ENCODE measurements at regions not wholly inside any gene's neighbourhood (a gene's known extent, or its start where the extent isn't known, plus 50 kb on each side); places are given as distances from the start of the nearest gene placed in this dataset.

DNA sequence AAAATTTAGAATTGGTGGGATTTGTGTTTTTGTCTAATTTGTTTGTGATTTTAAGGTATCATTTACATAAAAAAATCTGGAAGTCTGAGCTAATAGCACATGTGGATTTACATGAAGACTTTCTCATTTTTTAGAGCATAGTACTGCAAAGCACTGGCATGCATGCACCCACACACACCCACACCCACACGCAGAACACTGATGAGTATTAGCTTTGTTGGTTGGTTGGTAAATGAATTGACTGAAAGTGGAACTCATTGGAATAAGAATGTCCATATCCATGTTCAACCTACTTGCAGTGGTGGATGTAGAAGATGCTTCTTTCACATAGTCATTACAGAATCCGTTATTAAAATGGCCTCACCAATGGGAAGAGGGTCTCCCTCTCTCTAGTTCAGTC lies 475.8 kb downstream of the PLCL1 start:
- Histone ChIP-seq H2AFZ (ENCODE audit: low read length) (no peak overlapping the region), H3F3A (ENCODE audit: insufficient read depth, low read length) (no peaks in the 10 kb centered on the region), H3K4me2 (ENCODE audit: low read depth, low read length) (no peak overlapping the region), H3K36me3 (replicated peaks; ENCODE audit: insufficient read depth, low read length) (no peaks in the 10 kb centered on the region), H3K4me3 (ENCODE audit: low read length) (no peak overlapping the region), H3K9ac (ENCODE audit: low read length) (no peak overlapping the region), H3K9me2 (replicated peaks; ENCODE audit: insufficient read depth, low read length) (no peaks in the 10 kb centered on the region), H4K20me1 (ENCODE audit: insufficient read depth, low read length) (no peaks in the 10 kb centered on the region), H3K27ac (ENCODE audit: low read length) (no peak overlapping the region), H3K27me3 (replicated peaks; ENCODE audit: insufficient read depth, low read length) (no peaks in the 10 kb centered on the region), H3K79me2 (ENCODE audit: low read length) (no peaks in the 10 kb centered on the region), H3K9me3 (replicated peaks; ENCODE audit: insufficient read depth, low read length) (no peaks in the 10 kb centered on the region), H3K4me1 (ENCODE audit: low read length) (no peaks in the 10 kb centered on the region)
- no peak for DNase-seq
- no peak for TF ChIP-seq EZH2 (optimal IDR thresholded peaks at IDR 0.05; ENCODE audit: low read depth, low read length)
- TF ChIP-seq, protein P1, sequence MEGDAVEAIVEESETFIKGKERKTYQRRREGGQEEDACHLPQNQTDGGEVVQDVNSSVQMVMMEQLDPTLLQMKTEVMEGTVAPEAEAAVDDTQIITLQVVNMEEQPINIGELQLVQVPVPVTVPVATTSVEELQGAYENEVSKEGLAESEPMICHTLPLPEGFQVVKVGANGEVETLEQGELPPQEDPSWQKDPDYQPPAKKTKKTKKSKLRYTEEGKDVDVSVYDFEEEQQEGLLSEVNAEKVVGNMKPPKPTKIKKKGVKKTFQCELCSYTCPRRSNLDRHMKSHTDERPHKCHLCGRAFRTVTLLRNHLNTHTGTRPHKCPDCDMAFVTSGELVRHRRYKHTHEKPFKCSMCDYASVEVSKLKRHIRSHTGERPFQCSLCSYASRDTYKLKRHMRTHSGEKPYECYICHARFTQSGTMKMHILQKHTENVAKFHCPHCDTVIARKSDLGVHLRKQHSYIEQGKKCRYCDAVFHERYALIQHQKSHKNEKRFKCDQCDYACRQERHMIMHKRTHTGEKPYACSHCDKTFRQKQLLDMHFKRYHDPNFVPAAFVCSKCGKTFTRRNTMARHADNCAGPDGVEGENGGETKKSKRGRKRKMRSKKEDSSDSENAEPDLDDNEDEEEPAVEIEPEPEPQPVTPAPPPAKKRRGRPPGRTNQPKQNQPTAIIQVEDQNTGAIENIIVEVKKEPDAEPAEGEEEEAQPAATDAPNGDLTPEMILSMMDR (IDR thresholded peaks at IDR 0.05; ENCODE audit: low read length) = no peak
- no peak for TF ChIP-seq EZH2phosphoT487 (IDR thresholded peaks at IDR 0.05; ENCODE audit: low read length)

DNA sequence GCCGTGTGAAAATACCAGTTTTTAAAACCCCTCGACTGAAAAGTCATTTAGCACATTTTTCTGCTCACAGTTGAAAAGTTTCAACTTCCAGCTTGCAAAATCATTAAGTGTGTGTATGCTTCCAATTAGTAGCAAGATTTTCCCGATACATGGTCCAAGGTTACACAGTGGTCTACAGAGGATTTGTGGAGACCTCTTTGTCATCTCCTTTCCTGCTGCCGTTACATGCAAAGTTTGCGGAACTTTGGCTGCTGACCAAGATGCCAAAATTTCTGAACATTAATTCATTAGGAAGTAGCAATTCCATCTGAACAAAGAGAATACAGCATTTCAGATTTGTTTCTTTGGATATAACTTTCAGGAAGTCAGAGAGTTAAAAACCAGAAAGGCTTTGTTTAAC lies 474.6 kb downstream of the PLCL1 start:
- H3K9me2 ChIP-seq (replicated peaks; ENCODE audit: insufficient read depth, low read length) = no peaks in the 10 kb centered on the region
- H3K27ac ChIP-seq (ENCODE audit: low read length) = no peak overlapping the region
- no peaks in the 10 kb centered on the region for H3K27me3 ChIP-seq (replicated peaks; ENCODE audit: insufficient read depth, low read length)
- no peaks in the 10 kb centered on the region for H3K36me3 ChIP-seq (replicated peaks; ENCODE audit: insufficient read depth, low read length)
- no peaks in the 10 kb centered on the region for H4K20me1 ChIP-seq (ENCODE audit: insufficient read depth, low read length)
- H3K9me3 ChIP-seq (replicated peaks; ENCODE audit: insufficient read depth, low read length) = no peaks in the 10 kb centered on the region
- no peaks in the 10 kb centered on the region for H3F3A ChIP-seq (ENCODE audit: insufficient read depth, low read length)
- H3K4me1 ChIP-seq (ENCODE audit: low read length) = no peaks in the 10 kb centered on the region
- no peaks in the 10 kb centered on the region for H3K79me2 ChIP-seq (ENCODE audit: low read length)
- TF ChIP-seq, protein P1 (IDR thresholded peaks at IDR 0.05; ENCODE audit: low read length) = no peak
- no peak for TF ChIP-seq EZH2phosphoT487 (IDR thresholded peaks at IDR 0.05; ENCODE audit: low read length)
- TF ChIP-seq EZH2 (optimal IDR thresholded peaks at IDR 0.05; ENCODE audit: low read depth, low read length) = no peak
- no peak overlapping the region for H3K9ac ChIP-seq (ENCODE audit: low read length)
- no peak overlapping the region for H3K4me2 ChIP-seq (ENCODE audit: low read depth, low read length)
- H2AFZ ChIP-seq (ENCODE audit: low read length) = no peak overlapping the region
- DNase-seq = no peak
- H3K4me3 ChIP-seq (ENCODE audit: low read length) = no peak overlapping the region

GRCh38 chr2:198277181-198277580 lies 472.8 kb downstream of the PLCL1 start:
- H3K9ac ChIP-seq (ENCODE audit: low read length) = no peak overlapping the region
- H3K27me3 ChIP-seq (replicated peaks; ENCODE audit: insufficient read depth, low read length) = no peaks in the 10 kb centered on the region
- H3K4me1 ChIP-seq (ENCODE audit: low read length) = no peaks in the 10 kb centered on the region
- TF ChIP-seq EZH2phosphoT487 (IDR thresholded peaks at IDR 0.05; ENCODE audit: low read length) (no peak), EZH2 (optimal IDR thresholded peaks at IDR 0.05; ENCODE audit: low read depth, low read length) (no peak)
- TF ChIP-seq, protein P1 (IDR thresholded peaks at IDR 0.05; ENCODE audit: low read length) = no peak
- DNase-seq = no peak
- no peaks in the 10 kb centered on the region for H3F3A ChIP-seq (ENCODE audit: insufficient read depth, low read length)
- no peak overlapping the region for H3K27ac ChIP-seq (ENCODE audit: low read length)
- no peaks in the 10 kb centered on the region for H3K9me3 ChIP-seq (replicated peaks; ENCODE audit: insufficient read depth, low read length)
- H4K20me1 ChIP-seq (ENCODE audit: insufficient read depth, low read length) = no peaks in the 10 kb centered on the region
- H3K79me2 ChIP-seq (ENCODE audit: low read length) = no peaks in the 10 kb centered on the region
- no peaks in the 10 kb centered on the region for H3K9me2 ChIP-seq (replicated peaks; ENCODE audit: insufficient read depth, low read length)
- H3K36me3 ChIP-seq (replicated peaks; ENCODE audit: insufficient read depth, low read length) = no peaks in the 10 kb centered on the region
- H3K4me3 ChIP-seq (ENCODE audit: low read length) = no peak overlapping the region
- H3K4me2 ChIP-seq (ENCODE audit: low read depth, low read length) = no peak overlapping the region
- no peak overlapping the region for H2AFZ ChIP-seq (ENCODE audit: low read length)
